ENCODE measurements at regions not wholly inside any gene's neighbourhood (a gene's known extent, or its start where the extent isn't known, plus 50 kb on each side); places are given as distances from the start of the nearest gene placed in this dataset.

GRCh38 chr4:133714211-133714610 is 487.4 kb downstream of the PABPC4L start:
- TF ChIP-seq POLR2A (IDR thresholded peaks at IDR 0.05; ENCODE audit: low read length) (no peak), GATA1 (IDR thresholded peaks at IDR 0.05; ENCODE audit: low read depth, low read length) (no peak)
